Left ventricle myocardium inferior (tissue), 1 donor: ENCODE measurements at regions not wholly inside any gene's neighbourhood (a gene's known extent, or its start where the extent isn't known, plus 50 kb on each side); places are given as distances from the start of the nearest gene placed in this dataset.

ENCODE experiments used
- DNase-seq: peaks from one replicate; pipeline ENCODE4 v3.0.0-alpha.2; 2020
- H3K27ac ChIP-seq: fragments of 200-600 bp; replicated peaks from 2 replicates; pipeline ENCODE4 v1.8.0; 2021
- H3K27me3 ChIP-seq: fragments of 200-600 bp; 2 replicates; pipeline ENCODE4 v1.8.0; 2021; ENCODE audit warnings: low read depth
- H3K36me3 ChIP-seq: fragments of 200-600 bp; 2 replicates; pipeline ENCODE4 v1.8.0; 2021
- H3K4me1 ChIP-seq: fragments of 200-600 bp; 2 replicates; pipeline ENCODE4 v1.8.0; 2021
- H3K4me3 ChIP-seq: fragments of 200-600 bp; 2 replicates; pipeline ENCODE4 v1.8.0; 2021; ENCODE audit warnings: mild to moderate bottlenecking, moderate library complexity
- H3K9me3 ChIP-seq: fragments of 200-600 bp; replicated peaks from 2 replicates; pipeline ENCODE4 v1.8.0; 2021
- intact Hi-C: fragments of 100-400 bp; cut with micrococcal nuclease; formaldehyde crosslinking; loops from one replicate; pipeline ENCODE4 v1.11.0; 2022
- TF ChIP-seq, protein P1 (sequence below): fragments of 200-600 bp; IDR thresholded peaks from 2 replicates; pipeline ENCODE4 v1.8.0; 2021; ENCODE audit warnings: antibody characterized with exemption, mild to moderate bottlenecking, borderline replicate concordance
- donor health status: DM: no; HTN: yes; CAD: no; lungs with severe emphysema.

DNA sequence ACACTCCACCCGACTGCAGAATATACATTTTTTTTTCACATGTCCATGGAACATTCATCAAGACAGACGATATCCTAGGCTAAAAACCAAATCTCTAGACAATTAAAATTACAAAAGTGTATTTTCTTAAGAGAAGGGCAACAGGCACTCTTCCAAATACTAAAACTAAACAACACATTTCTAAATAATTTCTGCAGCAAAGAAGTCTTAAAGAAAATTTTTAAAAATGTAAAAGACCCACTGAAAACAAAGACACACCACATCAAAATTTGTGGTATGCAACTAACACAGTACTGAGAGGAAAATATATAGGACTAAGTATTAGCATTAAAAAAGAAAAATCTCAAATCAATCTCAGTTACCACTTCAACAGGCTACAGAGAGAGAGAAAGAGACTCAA lies 570.0 kb downstream of the SLC16A7 start:
- TF ChIP-seq, protein P1, sequence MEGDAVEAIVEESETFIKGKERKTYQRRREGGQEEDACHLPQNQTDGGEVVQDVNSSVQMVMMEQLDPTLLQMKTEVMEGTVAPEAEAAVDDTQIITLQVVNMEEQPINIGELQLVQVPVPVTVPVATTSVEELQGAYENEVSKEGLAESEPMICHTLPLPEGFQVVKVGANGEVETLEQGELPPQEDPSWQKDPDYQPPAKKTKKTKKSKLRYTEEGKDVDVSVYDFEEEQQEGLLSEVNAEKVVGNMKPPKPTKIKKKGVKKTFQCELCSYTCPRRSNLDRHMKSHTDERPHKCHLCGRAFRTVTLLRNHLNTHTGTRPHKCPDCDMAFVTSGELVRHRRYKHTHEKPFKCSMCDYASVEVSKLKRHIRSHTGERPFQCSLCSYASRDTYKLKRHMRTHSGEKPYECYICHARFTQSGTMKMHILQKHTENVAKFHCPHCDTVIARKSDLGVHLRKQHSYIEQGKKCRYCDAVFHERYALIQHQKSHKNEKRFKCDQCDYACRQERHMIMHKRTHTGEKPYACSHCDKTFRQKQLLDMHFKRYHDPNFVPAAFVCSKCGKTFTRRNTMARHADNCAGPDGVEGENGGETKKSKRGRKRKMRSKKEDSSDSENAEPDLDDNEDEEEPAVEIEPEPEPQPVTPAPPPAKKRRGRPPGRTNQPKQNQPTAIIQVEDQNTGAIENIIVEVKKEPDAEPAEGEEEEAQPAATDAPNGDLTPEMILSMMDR = no peak
- Histone ChIP-seq H3K4me3 (no peak overlapping the region), H3K4me1 (no peaks in the 10 kb centered on the region), H3K36me3 (no peaks in the 10 kb centered on the region), H3K9me3 (no peaks in the 10 kb centered on the region), H3K27me3 (no peaks in the 10 kb centered on the region), H3K27ac (no peak overlapping the region)
- DNase-seq = no peak
- intact Hi-C loops = no loop called here

DNA sequence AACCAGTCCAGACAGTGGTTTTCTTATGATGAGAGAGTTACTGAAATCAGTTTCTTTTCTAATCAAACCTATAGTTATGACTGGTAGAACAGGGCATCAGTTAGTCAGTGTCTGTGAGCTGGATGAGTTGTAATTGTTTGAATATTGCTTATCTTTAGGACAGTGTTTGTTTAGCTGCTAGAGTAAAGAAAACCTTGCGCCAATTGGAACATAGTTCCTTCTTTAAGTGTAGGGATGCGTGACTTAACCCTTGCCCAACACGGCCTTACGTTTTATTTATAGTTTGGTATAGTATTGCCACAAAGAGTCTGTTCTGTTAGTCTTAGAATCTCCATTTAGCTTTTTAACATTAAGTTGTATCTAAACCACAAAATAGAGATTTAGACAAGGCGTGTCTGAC lies 572.6 kb downstream of the SLC16A7 start:
- Histone ChIP-seq H3K36me3 (no peaks in the 10 kb centered on the region), H3K4me1 (no peaks in the 10 kb centered on the region), H3K9me3 (no peaks in the 10 kb centered on the region), H3K27ac (no peak overlapping the region), H3K4me3 (no peak overlapping the region), H3K27me3 (no peaks in the 10 kb centered on the region)
- intact Hi-C loops = no loop called here
- TF ChIP-seq, protein P1 = no peak
- DNase-seq = no peak

DNA sequence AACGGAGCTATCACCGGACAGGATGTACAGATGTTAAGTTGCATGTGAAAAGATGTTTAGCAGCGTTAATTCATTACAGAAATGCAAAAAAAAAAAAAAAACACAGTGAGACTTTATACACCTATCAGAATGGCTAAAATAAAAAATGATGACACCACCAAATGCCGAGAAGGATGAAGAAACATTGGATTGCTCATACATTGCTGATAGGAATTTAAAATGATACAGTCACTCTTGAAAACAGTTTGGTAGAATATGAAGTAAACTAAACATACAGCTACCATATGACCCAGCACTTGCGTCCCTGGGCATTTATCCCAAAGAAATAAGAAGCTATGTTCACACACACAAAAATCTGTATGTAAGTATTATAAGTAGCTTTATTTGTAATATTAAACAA lies 574.1 kb downstream of the SLC16A7 start:
- Histone ChIP-seq H3K36me3 (no peaks in the 10 kb centered on the region), H3K4me1 (no peaks in the 10 kb centered on the region), H3K27me3 (no peaks in the 10 kb centered on the region), H3K27ac (no peak overlapping the region), H3K4me3 (no peak overlapping the region), H3K9me3 (no peaks in the 10 kb centered on the region)
- no peak for DNase-seq
- intact Hi-C loops = no loop called here
- TF ChIP-seq, protein P1 = no peak

DNA sequence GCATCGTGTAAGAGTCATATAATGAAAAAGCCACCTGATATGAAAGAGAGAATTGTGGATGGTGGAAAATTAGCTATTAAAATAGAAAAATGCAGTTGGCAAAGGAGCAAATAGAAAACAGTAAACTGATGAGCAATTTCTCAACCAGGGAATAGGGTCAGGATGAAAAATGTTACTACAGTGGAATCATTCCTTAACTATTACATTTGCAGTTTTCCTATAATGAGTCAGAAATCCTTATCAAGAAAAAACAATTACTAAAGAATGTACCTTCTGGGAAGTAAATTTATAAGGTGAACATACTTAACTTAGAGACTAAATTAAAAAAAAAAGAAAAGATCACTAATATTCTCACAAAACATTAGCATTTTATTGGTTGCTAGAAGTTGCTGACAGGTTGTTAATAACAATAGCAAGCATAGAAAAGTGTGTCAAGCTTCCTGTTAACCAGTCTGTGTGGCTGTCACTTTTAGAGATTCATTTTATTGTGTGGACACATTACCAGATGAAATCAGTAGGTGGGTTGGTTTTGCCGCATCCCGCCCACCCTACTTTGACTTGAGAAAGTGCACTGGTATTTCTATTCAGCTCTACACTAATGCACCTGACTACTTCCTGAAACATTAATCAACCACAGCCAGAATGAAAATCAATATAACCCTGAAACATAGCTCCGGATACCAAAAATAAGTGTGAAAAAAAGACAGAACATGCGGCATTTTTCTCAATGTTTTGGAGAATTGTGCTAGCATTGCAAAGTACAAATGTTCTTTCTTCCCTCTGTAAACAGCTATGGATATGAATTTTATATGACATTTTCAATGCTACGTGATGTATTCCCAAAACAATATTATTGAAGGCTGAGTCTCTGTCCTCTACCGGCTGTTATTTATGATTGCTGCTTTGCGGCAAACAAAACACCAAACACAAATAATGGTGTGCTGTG lies 576.7 kb downstream of the SLC16A7 start:
- TF ChIP-seq, protein P1 = no peak
- intact Hi-C loops = no loop called here
- Histone ChIP-seq H3K27me3 (no peaks in the 10 kb centered on the region), H3K4me1 (no peaks in the 10 kb centered on the region), H3K27ac (no peak overlapping the region), H3K9me3 (no peaks in the 10 kb centered on the region), H3K4me3 (no peak overlapping the region), H3K36me3 (no peaks in the 10 kb centered on the region)
- DNase-seq = no peak

DNA sequence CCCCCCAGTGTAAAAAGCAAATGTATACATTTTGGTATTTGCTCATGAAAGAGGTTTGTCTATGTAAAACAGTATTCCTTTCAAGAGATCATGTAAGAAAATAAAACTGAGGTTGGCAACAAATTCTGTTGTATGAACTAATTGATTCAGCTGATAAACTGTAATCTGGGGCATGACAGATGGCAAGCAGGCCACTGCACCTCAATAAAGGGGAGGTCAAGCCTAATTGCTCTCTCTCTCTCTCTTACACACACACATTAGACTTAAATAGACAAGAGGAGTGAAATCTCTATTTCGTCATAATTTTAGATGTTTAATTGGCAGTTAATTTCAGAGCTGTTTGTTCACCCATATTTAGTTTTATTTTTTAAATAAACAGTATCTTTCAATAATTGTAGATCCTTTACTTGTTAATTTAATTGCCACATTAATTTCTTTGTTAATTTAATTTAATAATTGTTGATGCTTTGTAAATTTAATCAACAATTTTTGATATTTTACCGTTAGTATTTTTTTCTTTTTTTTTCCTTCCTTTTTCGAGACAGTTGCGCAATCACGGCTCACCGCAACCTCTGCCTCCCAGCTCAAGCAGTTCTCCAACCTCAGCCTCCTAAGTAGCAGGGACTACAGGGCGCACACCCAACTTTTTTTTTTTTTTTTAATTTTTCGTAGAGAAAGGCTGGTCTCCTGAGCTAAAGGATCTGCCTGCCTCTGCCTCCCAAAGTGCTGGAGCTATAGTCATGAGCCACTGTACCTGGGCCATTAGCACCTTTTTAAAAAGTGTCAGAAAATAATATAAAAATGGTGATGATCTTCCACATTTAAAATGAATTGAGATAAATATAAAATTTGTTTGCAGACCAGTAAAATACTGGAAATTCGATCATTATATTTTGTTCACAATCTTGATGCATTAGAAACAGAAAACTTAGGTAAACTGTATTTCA lies 577.7 kb downstream of the SLC16A7 start:
- TF ChIP-seq, protein P1 = no peak

More for the DNA sequence above, 577.7 kb downstream of the SLC16A7 start:
- intact Hi-C loops = no loop called here
- H3K4me1 ChIP-seq = no peaks in the 10 kb centered on the region
- no peaks in the 10 kb centered on the region for H3K9me3 ChIP-seq
- H3K4me3 ChIP-seq = no peak overlapping the region
- no peak overlapping the region for H3K27ac ChIP-seq
- no peak for DNase-seq
- H3K27me3 ChIP-seq = no peaks in the 10 kb centered on the region
- no peaks in the 10 kb centered on the region for H3K36me3 ChIP-seq
